ENCODE measurements at regions not wholly inside any gene's neighbourhood (a gene's known extent, or its start where the extent isn't known, plus 50 kb on each side); places are given as distances from the start of the nearest gene placed in this dataset.

DNA sequence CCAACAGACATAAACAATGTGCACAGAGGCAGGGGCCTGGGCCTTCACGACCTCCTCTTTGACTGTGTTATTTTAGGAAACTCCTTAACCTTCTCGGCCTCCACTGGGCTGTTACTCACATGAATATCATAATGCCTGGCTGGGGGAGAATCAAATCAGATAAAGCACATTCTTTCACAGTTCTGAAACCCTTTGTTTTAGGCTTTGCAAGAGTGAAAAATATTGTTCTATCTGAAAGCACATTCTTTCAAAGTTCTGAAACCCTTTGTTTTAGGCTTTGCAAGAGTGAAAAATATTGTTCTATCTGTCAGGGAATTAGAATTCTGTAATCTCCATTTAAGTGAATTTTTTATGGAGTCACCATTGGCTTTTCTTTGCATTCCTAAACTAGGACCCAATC lies 50.7 kb upstream of the SYNDIG1 start:
- no peak for TF ChIP-seq GATA3 (IDR thresholded peaks at IDR 0.05; ENCODE audit: low read depth, low read length)
- no peak for TF ChIP-seq GATA2 (IDR thresholded peaks at IDR 0.05; ENCODE audit: low read depth, low read length)

Data from SH-SY5Y (cell line).